22Rv1 (cell line): ENCODE measurements at regions not wholly inside any gene's neighbourhood (a gene's known extent, or its start where the extent isn't known, plus 50 kb on each side); places are given as distances from the start of the nearest gene placed in this dataset.

Experiments
- H3K27ac ChIP-seq: fragments of 450-650 bp; 2 replicates; pipeline ENCODE4 v1.5.1; 2017
- CTCF ChIP-seq: fragments of 450-650 bp; IDR thresholded peaks from 2 replicates; pipeline ENCODE4 v1.5.1; 2017; ENCODE audit warnings: mild to moderate bottlenecking
- ZFX ChIP-seq: fragments of 450-650 bp; IDR thresholded peaks from 2 replicates; pipeline ENCODE4 v1.6.1; 2017; ENCODE audit warnings: antibody characterized with exemption, borderline replicate concordance

GRCh38 chr2:9793156-9793917 lies 49.9 kb upstream of the TAF1B start:
- TF ChIP-seq CTCF (no peak), ZFX (no peak)
- H3K27ac ChIP-seq = no peak overlapping the region
